Duodenal mucosa (tissue), 2 donors: ENCODE measurements at regions not wholly inside any gene's neighbourhood (a gene's known extent, or its start where the extent isn't known, plus 50 kb on each side); places are given as distances from the start of the nearest gene placed in this dataset.

ENCODE experiments used
- H3K27ac ChIP-seq: one replicate; pipeline ENCODE4 v1.7.0; 2013; ENCODE audit warnings: low read depth, low read length
- H3K27me3 ChIP-seq, 2 donors: one replicate each; pipeline ENCODE4 v1.7.0; 2013; ENCODE audit warnings: low read length in 2 of 2, control low read depth in 1 of 2; ENCODE audit not compliant: insufficient read depth in 2 of 2, control insufficient read depth in 1 of 2
- H3K36me3 ChIP-seq, 2 donors: one replicate each; pipeline ENCODE4 v1.7.0; 2013; ENCODE audit warnings: low read length in 2 of 2, control low read depth in 1 of 2; ENCODE audit not compliant: insufficient read depth in 2 of 2, control insufficient read depth in 1 of 2
- H3K4me1 ChIP-seq, 2 donors: one replicate each; pipeline ENCODE4 v1.7.0; 2013; ENCODE audit warnings: low read length in 2 of 2, control low read depth in 1 of 2; ENCODE audit not compliant: insufficient read depth in 2 of 2, control insufficient read depth in 1 of 2
- H3K4me3 ChIP-seq, 2 donors: one replicate each; pipeline ENCODE4 v1.7.0; 2013; ENCODE audit warnings: low read length in 2 of 2, low read depth in 1 of 2
- H3K9ac ChIP-seq, 2 donors: one replicate each; pipeline ENCODE4 v1.7.0; 2013; ENCODE audit warnings: low read length in 2 of 2, low read depth in 1 of 2
- H3K9me3 ChIP-seq, 2 donors: one replicate each; pipeline ENCODE4 v1.7.0; 2013; ENCODE audit warnings: low read length in 2 of 2, control low read depth in 1 of 2; ENCODE audit not compliant: control insufficient read depth in 1 of 2

DNA sequence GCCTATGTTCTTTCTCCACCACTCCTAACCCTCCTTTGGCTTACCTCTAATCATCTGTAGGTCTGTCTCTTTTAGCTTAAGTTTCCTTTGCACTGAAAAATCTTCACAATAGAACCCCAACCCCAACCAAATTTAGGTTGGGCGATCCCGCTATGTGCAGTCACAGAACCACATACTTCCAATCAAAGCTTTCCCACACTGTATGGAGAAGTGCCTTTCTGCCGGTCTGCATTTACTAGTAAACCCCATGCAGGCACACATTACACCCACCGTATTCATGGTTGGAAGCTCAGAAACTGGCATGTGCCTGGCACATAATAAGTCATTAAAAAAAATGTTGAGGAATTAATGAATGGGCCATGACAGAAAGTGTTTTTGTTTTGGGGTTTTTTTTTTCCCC is 158.4 kb downstream of the KLF12 start:
- no peak overlapping the region for H3K4me3 ChIP-seq
- H3K9me3 ChIP-seq, result no peaks in the 10 kb centered on the region
- no peaks in the 10 kb centered on the region for H3K27me3 ChIP-seq
- H3K4me1 ChIP-seq, result no peaks in the 10 kb centered on the region
- no peak overlapping the region for H3K9ac ChIP-seq
- no peak overlapping the region for H3K27ac ChIP-seq
- H3K36me3 ChIP-seq, result no peaks in the 10 kb centered on the region

DNA sequence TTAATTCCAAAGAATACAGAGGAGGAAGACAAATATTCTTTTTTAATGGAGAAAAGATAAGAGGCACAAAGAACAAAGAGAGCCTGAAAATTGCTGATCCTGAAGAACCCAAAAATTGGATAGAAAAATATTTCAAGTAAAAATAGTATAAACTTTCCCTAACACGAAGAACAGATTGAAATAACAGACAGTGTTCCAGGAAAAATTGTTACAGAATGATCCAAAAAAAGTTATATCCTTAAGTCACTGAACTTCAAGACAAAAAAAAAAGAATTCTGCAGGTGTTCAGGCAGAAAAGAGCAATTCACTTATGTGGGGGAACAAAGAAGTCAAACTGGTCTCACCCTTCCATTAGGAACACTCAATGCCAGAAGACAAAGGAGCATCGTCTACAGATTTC is 160.2 kb downstream of the KLF12 start:
- no peak overlapping the region for H3K9ac ChIP-seq
- H3K27me3 ChIP-seq, result no peaks in the 10 kb centered on the region

GRCh38 chr13:73973156-73973555 is 161.0 kb downstream of the KLF12 start:
- H3K4me1 ChIP-seq, result no peaks in the 10 kb centered on the region
- no peaks in the 10 kb centered on the region for H3K36me3 ChIP-seq
- H3K9me3 ChIP-seq, result no peaks in the 10 kb centered on the region
- no peak overlapping the region for H3K27ac ChIP-seq
- H3K9ac ChIP-seq, result no peak overlapping the region
- H3K27me3 ChIP-seq, result no peaks in the 10 kb centered on the region
- no peak overlapping the region for H3K4me3 ChIP-seq

More for the DNA sequence above, 160.2 kb downstream of the KLF12 start:
- no peak overlapping the region for H3K27ac ChIP-seq
- no peaks in the 10 kb centered on the region for H3K4me1 ChIP-seq
- no peaks in the 10 kb centered on the region for H3K36me3 ChIP-seq
- H3K9me3 ChIP-seq, result no peaks in the 10 kb centered on the region
- H3K4me3 ChIP-seq, result no peak overlapping the region

DNA sequence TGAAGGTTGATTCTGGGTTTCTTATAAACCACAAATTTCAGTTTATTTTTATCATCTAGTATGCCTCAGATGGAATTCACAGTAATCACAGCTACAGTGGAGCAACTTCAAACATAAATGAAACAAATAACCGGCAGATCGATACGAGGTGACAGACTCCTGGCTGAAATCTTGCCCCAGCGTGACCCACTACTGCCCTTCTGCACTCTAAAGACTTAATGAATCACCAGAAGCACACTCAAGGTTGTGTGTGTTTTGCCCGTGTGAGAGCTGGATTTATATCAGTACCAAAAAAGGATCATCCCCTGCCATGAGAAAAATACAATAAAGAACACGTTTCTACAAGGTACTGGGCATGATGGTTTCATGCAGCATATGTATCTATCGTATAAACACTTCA is 161.7 kb downstream of the KLF12 start:
- no peak overlapping the region for H3K27ac ChIP-seq
- no peaks in the 10 kb centered on the region for H3K4me1 ChIP-seq
- no peak overlapping the region for H3K9ac ChIP-seq
- no peak overlapping the region for H3K4me3 ChIP-seq
- H3K27me3 ChIP-seq, result no peaks in the 10 kb centered on the region
- H3K9me3 ChIP-seq, result no peaks in the 10 kb centered on the region
- no peaks in the 10 kb centered on the region for H3K36me3 ChIP-seq

- H3K27me3 ChIP-seq, result no peaks in the 10 kb centered on the region
- no peaks in the 10 kb centered on the region for H3K36me3 ChIP-seq
- H3K9ac ChIP-seq, result no peak overlapping the region
- H3K4me3 ChIP-seq, result no peak overlapping the region
- no peaks in the 10 kb centered on the region for H3K4me1 ChIP-seq
- H3K27ac ChIP-seq, result no peak overlapping the region
- H3K9me3 ChIP-seq, result no peaks in the 10 kb centered on the region
These were observed 162.7 kb downstream of the KLF12 start for GRCh38 chr13:73971481-73971880.

GRCh38 chr13:73970421-73971055 is 163.7 kb downstream of the KLF12 start:
- no peak overlapping the region for H3K27ac ChIP-seq
- H3K4me3 ChIP-seq, result no peak overlapping the region
- H3K4me1 ChIP-seq, result no peaks in the 10 kb centered on the region
- no peaks in the 10 kb centered on the region for H3K9me3 ChIP-seq
- no peak overlapping the region for H3K9ac ChIP-seq
- no peaks in the 10 kb centered on the region for H3K36me3 ChIP-seq
- H3K27me3 ChIP-seq, result no peaks in the 10 kb centered on the region

DNA sequence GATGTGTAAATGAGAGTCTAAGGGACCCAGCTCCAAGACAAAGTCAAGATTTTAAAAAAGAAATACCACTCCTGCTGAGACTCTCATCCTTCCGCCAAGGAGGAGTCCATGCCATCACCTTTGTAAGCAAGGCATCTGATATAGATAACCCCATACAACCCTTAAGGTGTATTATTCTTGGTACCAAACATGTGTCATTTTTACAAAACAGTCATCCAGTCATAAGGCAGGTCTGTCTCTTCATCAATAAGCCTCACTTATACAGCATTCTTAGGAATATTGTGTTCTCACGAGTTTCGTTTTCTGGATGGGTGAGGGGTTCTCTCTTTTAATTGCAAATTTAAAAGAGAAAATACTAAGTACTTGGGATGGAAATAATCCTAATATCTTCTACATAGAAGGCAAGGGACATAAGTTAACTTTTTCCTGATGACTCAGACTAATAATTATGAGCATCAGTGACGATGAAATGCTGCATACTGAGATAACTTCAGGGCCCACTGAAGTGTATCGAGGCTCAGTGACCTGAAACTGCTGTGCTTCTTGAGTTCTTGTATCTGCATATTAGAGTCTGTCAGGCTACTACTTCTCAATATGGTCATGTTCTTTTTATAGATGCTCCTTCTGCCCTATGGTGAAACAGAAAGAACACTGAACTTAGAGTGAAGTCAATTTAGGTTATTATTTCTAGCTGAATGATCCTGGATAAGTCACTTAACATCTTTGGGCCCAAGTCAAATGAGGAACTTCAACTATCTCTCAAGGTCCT is 166.6 kb downstream of the KLF12 start:
- Histone ChIP-seq H3K36me3 (no peaks in the 10 kb centered on the region), H3K4me1 (no peaks in the 10 kb centered on the region), H3K4me3 (no peak overlapping the region), H3K9ac (no peak overlapping the region), H3K27me3 (no peaks in the 10 kb centered on the region), H3K27ac (no peak overlapping the region), H3K9me3 (no peaks in the 10 kb centered on the region)

GRCh38 chr13:73966331-73966730 is 167.9 kb downstream of the KLF12 start:
- Histone ChIP-seq H3K4me1 (no peaks in the 10 kb centered on the region), H3K9me3 (no peaks in the 10 kb centered on the region), H3K9ac (no peak overlapping the region), H3K27ac (no peak overlapping the region), H3K27me3 (no peaks in the 10 kb centered on the region), H3K4me3 (no peak overlapping the region), H3K36me3 (no peaks in the 10 kb centered on the region)

GRCh38 chr13:73962284-73962683 is 171.9 kb downstream of the KLF12 start:
- H3K4me1 ChIP-seq, result no peaks in the 10 kb centered on the region
- H3K4me3 ChIP-seq, result no peak overlapping the region
- H3K27me3 ChIP-seq, result no peaks in the 10 kb centered on the region
- no peak overlapping the region for H3K9ac ChIP-seq
- H3K36me3 ChIP-seq, result no peaks in the 10 kb centered on the region
- no peaks in the 10 kb centered on the region for H3K9me3 ChIP-seq
- H3K27ac ChIP-seq, result no peak overlapping the region

DNA sequence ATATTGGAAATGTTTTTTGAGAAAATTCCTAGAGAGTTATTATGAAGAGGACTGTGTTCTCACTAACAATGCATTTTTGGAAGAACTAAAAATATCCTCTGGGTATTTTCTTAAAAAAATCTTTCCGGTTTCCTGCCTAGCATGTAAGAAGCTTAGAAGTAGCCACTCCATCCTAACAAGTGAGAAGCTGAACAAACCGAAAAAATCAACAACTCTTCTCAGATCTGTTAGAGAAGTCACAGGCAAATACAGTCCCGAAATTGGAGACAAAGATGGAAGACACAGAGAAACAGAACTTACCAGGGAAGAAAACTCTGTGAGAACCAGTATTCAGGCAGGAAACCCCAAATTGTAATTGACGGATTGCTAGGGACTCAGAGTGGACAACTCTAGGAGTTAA is 173.0 kb downstream of the KLF12 start:
- no peak overlapping the region for H3K4me3 ChIP-seq
- no peaks in the 10 kb centered on the region for H3K9me3 ChIP-seq
- no peaks in the 10 kb centered on the region for H3K36me3 ChIP-seq
- H3K9ac ChIP-seq, result no peak overlapping the region
- H3K27me3 ChIP-seq, result no peaks in the 10 kb centered on the region
- H3K27ac ChIP-seq, result no peak overlapping the region
- H3K4me1 ChIP-seq, result no peaks in the 10 kb centered on the region
